Aorta (tissue), 5 donors: ENCODE measurements at regions not wholly inside any gene's neighbourhood (a gene's known extent, or its start where the extent isn't known, plus 50 kb on each side); places are given as distances from the start of the nearest gene placed in this dataset.

ENCODE experiments used
- ATAC-seq: fragments of 200-7000 bp; cut with Tn5 transposase; one replicate; pipeline ENCODE4 v1.9.1; 2022; ENCODE audit warnings: moderate library complexity; ENCODE audit not compliant: low FRiP score
- DNase-seq, 2 donors: peaks; one replicate each; pipeline ENCODE4 v3.0.0-alpha.2; 2020
- H3K27ac ChIP-seq, 2 donors: one replicate each; pipeline ENCODE4 v1.5.1; 2013; ENCODE audit warnings: low read length in 2 of 2, mild to moderate bottlenecking in 2 of 2, moderate library complexity in 2 of 2, control low read depth in 1 of 2, inconsistent platforms in 1 of 2, low read depth in 1 of 2
- H3K27me3 ChIP-seq, 2 donors: one replicate each; pipeline ENCODE4 v1.6.1; 2013; ENCODE audit warnings: control low read depth in 1 of 2, low read length in 1 of 2, mild to moderate bottlenecking in 1 of 2, moderate library complexity in 1 of 2; ENCODE audit not compliant: insufficient read depth in 2 of 2, control insufficient read depth in 1 of 2
- H3K36me3 ChIP-seq, 2 donors: one replicate each; pipeline ENCODE4 v1.6.1; 2013; ENCODE audit warnings: control low read depth in 1 of 2, low read length in 1 of 2, mild to moderate bottlenecking in 1 of 2; ENCODE audit not compliant: insufficient read depth in 2 of 2, control insufficient read depth in 1 of 2
- H3K4me1 ChIP-seq, 2 donors: one replicate each; pipeline ENCODE4 v1.6.1; 2013; ENCODE audit warnings: low read length in 2 of 2, control low read depth in 1 of 2, mild to moderate bottlenecking in 1 of 2, moderate library complexity in 1 of 2; ENCODE audit not compliant: insufficient read depth in 2 of 2, control insufficient read depth in 1 of 2
- H3K4me3 ChIP-seq, 2 donors: one replicate each; pipeline ENCODE4 v1.5.1; 2013; ENCODE audit warnings: low read length in 2 of 2, control low read depth in 1 of 2, mild to moderate bottlenecking in 1 of 2
- H3K9me3 ChIP-seq: one replicate; pipeline ENCODE4 v1.6.1; 2013; ENCODE audit warnings: mild to moderate bottlenecking, low read length; ENCODE audit not compliant: control insufficient read depth
- WGBS, 2 donors: extraction: QIAGEN DNeasy Blood & Tissue Kit; methylation state at CpG; one replicate each; pipeline ENCODE4 v1.1.7; 2013; 5-methylcytosine and 5-hydroxymethylcytosine counted together
- intact Hi-C, 2 donors: fragments of 100-400 bp; cut with DNase I; formaldehyde crosslinking; loops; one replicate each; pipeline versions ENCODE4 v1.14.2 to v1.15.0; 2022
- donor health status: healthy with polysubstance abuse.
- donor health status: Bipolar disorder and iron deficiency.
- donor health status: DM: no; HTN: no; CAD: no.
- donor health status: DM: no; HTN: no; CAD: no.
- donor health status: DM: yes; HTN: yes; CAD: no.

GRCh38 chr21:32200029-32200428 is 78.8 kb downstream of the MIS18A start:
- intact Hi-C loops = no loop called here
- no peaks in the 10 kb centered on the region for H3K27me3 ChIP-seq
- no peak overlapping the region for H3K4me3 ChIP-seq
- H3K36me3 ChIP-seq = no peaks in the 10 kb centered on the region
- H3K4me1 ChIP-seq = no peaks in the 10 kb centered on the region
- 83 to 95% methylated on average over 5 of the region's 5 CpGs for WGBS, 2 donors
- no peak overlapping the region for H3K27ac ChIP-seq
- H3K9me3 ChIP-seq = no peaks in the 10 kb centered on the region
- ATAC-seq (no peak), DNase-seq (no peak)

GRCh38 chr21:32198384-32198783 is 80.5 kb downstream of the MIS18A start:
- ATAC-seq = no peak
- no peak overlapping the region for H3K27ac ChIP-seq
- DNase-seq = no peak
- no peaks in the 10 kb centered on the region for H3K4me1 ChIP-seq
- no peaks in the 10 kb centered on the region for H3K36me3 ChIP-seq
- no peak overlapping the region for H3K4me3 ChIP-seq
- H3K27me3 ChIP-seq = no peaks in the 10 kb centered on the region
- intact Hi-C loops = no loop called here
- WGBS, 2 donors = 17 to 25% methylated on average over 8 of the region's 8 CpGs
- H3K9me3 ChIP-seq = no peaks in the 10 kb centered on the region

GRCh38 chr21:32197896-32198295 is 81.0 kb downstream of the MIS18A start:
- ATAC-seq = no peak

GRCh38 chr21:32196001-32196400 is 82.8 kb downstream of the MIS18A start:
- intact Hi-C loops = no loop called here
- H3K36me3 ChIP-seq = no peaks in the 10 kb centered on the region
- no peak for DNase-seq
- H3K9me3 ChIP-seq = no peaks in the 10 kb centered on the region
- no peaks in the 10 kb centered on the region for H3K27me3 ChIP-seq
- WGBS, 2 donors = 95% methylated on average over 4 of the region's 4 CpGs
- H3K27ac ChIP-seq = no peak overlapping the region
- no peak for ATAC-seq
- no peaks in the 10 kb centered on the region for H3K4me1 ChIP-seq
- no peak overlapping the region for H3K4me3 ChIP-seq

More at GRCh38 chr21:32197896-32198295, 81.0 kb downstream of the MIS18A start:
- Histone ChIP-seq H3K36me3 (no peaks in the 10 kb centered on the region), H3K9me3 (no peaks in the 10 kb centered on the region), H3K4me3 (no peak overlapping the region), H3K4me1 (no peaks in the 10 kb centered on the region), H3K27me3 (no peaks in the 10 kb centered on the region), H3K27ac (no peak overlapping the region)
- intact Hi-C loops = no loop called here
- 10 to 11% methylated on average over 2 of the region's 2 CpGs for WGBS, 2 donors
- no peak for DNase-seq

GRCh38 chr21:32193098-32193465 is 85.8 kb downstream of the MIS18A start:
- ATAC-seq (no peak), DNase-seq (no peak)
- Histone ChIP-seq H3K4me3 (no peak overlapping the region), H3K9me3 (no peaks in the 10 kb centered on the region), H3K36me3 (no peaks in the 10 kb centered on the region), H3K27me3 (no peaks in the 10 kb centered on the region), H3K4me1 (no peaks in the 10 kb centered on the region), H3K27ac (no peak overlapping the region)
- intact Hi-C loops = no loop called here
- WGBS, 2 donors = 87 to 90% methylated on average over 7 of the region's 7 CpGs

GRCh38 chr21:32192291-32193097 is 86.4 kb downstream of the MIS18A start:
- 87 to 88% methylated on average over 13 of the region's 13 CpGs for WGBS, 2 donors
- no peak overlapping the region for H3K4me3 ChIP-seq
- DNase-seq (no peak), ATAC-seq (no peak)
- no peaks in the 10 kb centered on the region for H3K27me3 ChIP-seq
- no peak overlapping the region for H3K27ac ChIP-seq
- no peaks in the 10 kb centered on the region for H3K9me3 ChIP-seq
- no peaks in the 10 kb centered on the region for H3K4me1 ChIP-seq
- intact Hi-C loops = no loop called here
- no peaks in the 10 kb centered on the region for H3K36me3 ChIP-seq

GRCh38 chr21:32190493-32191144 is 88.2 kb downstream of the MIS18A start:
- Histone ChIP-seq H3K9me3 (no peaks in the 10 kb centered on the region), H3K4me3 (no peak overlapping the region), H3K27ac (no peak overlapping the region), H3K4me1 (no peaks in the 10 kb centered on the region), H3K27me3 (no peaks in the 10 kb centered on the region), H3K36me3 (no peaks in the 10 kb centered on the region)
- intact Hi-C loops = no loop called here
- 61 to 83% methylated on average over 9 of the region's 9 CpGs for WGBS, 2 donors
- ATAC-seq (no peak), DNase-seq (no peak)

- H3K9me3 ChIP-seq = no peaks in the 10 kb centered on the region
- DNase-seq = no peak
- no peak for ATAC-seq
- no peak overlapping the region for H3K4me3 ChIP-seq
- H3K36me3 ChIP-seq = no peaks in the 10 kb centered on the region
- WGBS, 2 donors = 85 to 88% methylated on average over 5 of the region's 5 CpGs
- intact Hi-C loops = no loop called here
- no peaks in the 10 kb centered on the region for H3K4me1 ChIP-seq
- no peak overlapping the region for H3K27ac ChIP-seq
- no peaks in the 10 kb centered on the region for H3K27me3 ChIP-seq
These were observed 89.0 kb downstream of the MIS18A start for GRCh38 chr21:32189688-32190483.
